Kidney epithelial cell (primary cell): ENCODE measurements at regions not wholly inside any gene's neighbourhood (a gene's known extent, or its start where the extent isn't known, plus 50 kb on each side); places are given as distances from the start of the nearest gene placed in this dataset.

Experiments used
- DNase-seq: peaks from one replicate; pipeline ENCODE4 v3.0.0-alpha.2; 2010; ENCODE audit warnings: low read depth
- H3K27me3 ChIP-seq: 2 replicates; pipeline ENCODE4 v1.6.0; 2011; ENCODE audit warnings: low read length; ENCODE audit not compliant: control insufficient read depth, insufficient read depth
- H3K36me3 ChIP-seq: 2 replicates; pipeline ENCODE4 v1.5.1; 2011; ENCODE audit warnings: low read length; ENCODE audit not compliant: control insufficient read depth, insufficient read depth
- H3K4me3 ChIP-seq: 2 replicates; pipeline ENCODE4 v1.5.1; 2011; ENCODE audit warnings: low read depth, mild to moderate bottlenecking, control low read depth, low read length
- CTCF ChIP-seq: IDR thresholded peaks from 2 replicates; pipeline ENCODE4 v1.5.1; 2011; ENCODE audit warnings: mild to moderate bottlenecking, moderate library complexity, low read length, control low read depth, inconsistent platforms; ENCODE audit not compliant: insufficient read depth, poor library complexity, severe bottlenecking

GRCh38 chr9:115946530-115946929 lies 207.1 kb upstream of the PAPPA start:
- no peaks in the 10 kb centered on the region for H3K36me3 ChIP-seq

GRCh38 chr9:115951977-115952376 lies 201.6 kb upstream of the PAPPA start:
- no peak for TF ChIP-seq CTCF
- Histone ChIP-seq H3K36me3 (no peaks in the 10 kb centered on the region), H3K27me3 (no peaks in the 10 kb centered on the region), H3K4me3 (no peak overlapping the region)
- no peak for DNase-seq

More at GRCh38 chr9:115946530-115946929, 207.1 kb upstream of the PAPPA start:
- no peak for DNase-seq
- no peak for TF ChIP-seq CTCF
- Histone ChIP-seq H3K4me3 (no peak overlapping the region), H3K27me3 (no peaks in the 10 kb centered on the region)

- Histone ChIP-seq H3K4me3 (no peak overlapping the region), H3K27me3 (no peaks in the 10 kb centered on the region), H3K36me3 (no peaks in the 10 kb centered on the region)
- no peak for TF ChIP-seq CTCF
- peak; percentile 45 for DNase-seq
Observed at GRCh38 chr9:115952430-115953292, 200.9 kb upstream of the PAPPA start.

GRCh38 chr9:115956371-115956770 lies 197.2 kb upstream of the PAPPA start:
- no peak for DNase-seq
- H3K4me3 ChIP-seq: no peak overlapping the region
- TF ChIP-seq CTCF: no peak
- H3K36me3 ChIP-seq: no peaks in the 10 kb centered on the region
- H3K27me3 ChIP-seq: no peaks in the 10 kb centered on the region

- Histone ChIP-seq H3K4me3 (no peak overlapping the region), H3K36me3 (no peaks in the 10 kb centered on the region), H3K27me3 (no peaks in the 10 kb centered on the region)
- TF ChIP-seq CTCF: no peak
- no peak for DNase-seq
Observed at GRCh38 chr9:115957585-115957984, 196.0 kb upstream of the PAPPA start.

GRCh38 chr9:115964710-115965347 lies 188.8 kb upstream of the PAPPA start:
- TF ChIP-seq CTCF: no peak
- DNase-seq: no peak
- Histone ChIP-seq H3K36me3 (no peaks in the 10 kb centered on the region), H3K4me3 (no peak overlapping the region), H3K27me3 (no peaks in the 10 kb centered on the region)
